ENCODE measurements at regions not wholly inside any gene's neighbourhood (a gene's known extent, or its start where the extent isn't known, plus 50 kb on each side); places are given as distances from the start of the nearest gene placed in this dataset.

GRCh38 chr11:91470656-91471055 is 754.0 kb upstream of the FAT3 start:
- DNase-seq (ENCODE audit: low spot score) = no peak

GRCh38 chr11:91459840-91460239 is 764.8 kb upstream of the FAT3 start:
- DNase-seq (ENCODE audit: low spot score) = no peak

GRCh38 chr11:91446267-91446666 is 778.4 kb upstream of the FAT3 start:
- no peak for DNase-seq (ENCODE audit: low spot score)

DNA sequence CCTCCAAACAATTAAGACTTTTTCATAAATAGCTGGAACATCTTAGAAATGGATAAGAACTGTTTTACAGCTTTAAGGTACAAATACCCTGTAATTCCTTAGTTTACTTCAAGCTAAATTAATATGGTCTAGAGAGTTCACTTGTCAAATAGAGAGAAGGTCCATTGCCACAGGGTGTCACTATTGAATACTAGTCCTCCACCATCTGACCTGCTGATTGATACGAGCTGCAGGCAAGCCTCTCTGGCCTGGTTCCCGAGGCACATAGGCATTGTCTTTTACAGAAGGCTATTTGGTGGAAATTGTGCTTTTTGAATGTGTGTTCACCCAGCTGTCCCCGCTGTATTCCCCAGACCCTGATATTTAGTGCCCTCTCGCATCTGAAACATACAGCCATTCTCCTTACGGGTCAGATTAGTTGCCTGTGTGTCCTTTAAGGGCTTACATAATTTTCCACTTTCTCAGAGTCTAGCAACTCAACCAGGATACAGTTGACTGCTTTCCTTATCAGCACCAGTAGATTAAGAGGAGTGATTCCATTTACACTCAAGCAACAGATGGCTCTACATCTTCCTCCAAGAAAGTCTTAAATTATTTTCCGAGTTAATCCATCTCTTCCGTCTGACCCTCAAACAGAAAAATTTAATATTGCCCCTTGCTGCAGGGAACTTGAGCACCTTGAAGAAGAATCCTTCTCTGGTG is 788.8 kb upstream of the FAT3 start:
- DNase-seq (ENCODE audit: low spot score) = no peak

DNA sequence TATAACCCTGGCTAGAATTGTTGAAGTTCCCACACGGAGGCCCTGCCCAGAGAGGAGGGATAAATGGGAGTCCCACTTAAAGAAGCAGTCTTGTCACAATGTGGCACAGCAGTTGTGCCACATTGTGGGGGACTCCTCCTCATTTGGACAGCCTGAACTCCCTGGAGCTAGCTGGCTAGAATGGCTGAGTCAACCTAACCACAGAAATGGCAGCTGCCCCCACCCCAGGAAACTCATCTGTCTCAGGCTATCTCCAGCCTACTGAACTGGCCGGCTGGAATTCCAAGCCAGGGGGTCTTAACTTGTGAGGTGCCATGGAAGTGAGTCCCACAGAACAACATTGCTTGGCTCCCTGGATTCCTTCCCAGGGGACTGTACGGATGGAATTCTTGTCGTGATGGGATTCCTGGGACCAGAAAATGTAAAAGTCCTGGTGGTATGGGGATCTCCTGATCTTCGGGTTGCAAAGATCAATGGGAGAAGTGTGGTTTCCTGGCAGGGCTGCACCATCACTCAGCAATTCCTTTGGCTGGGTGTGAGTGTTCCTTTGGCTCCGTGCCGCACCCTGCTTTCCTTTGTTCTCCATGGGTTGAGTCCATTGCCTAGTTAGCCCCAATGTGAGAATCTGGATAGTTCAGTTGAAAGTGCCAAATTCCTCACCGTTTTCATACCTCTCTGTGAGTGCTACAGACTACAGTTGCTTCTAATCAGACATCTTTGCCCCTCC is 791.2 kb upstream of the FAT3 start:
- no peak for DNase-seq (ENCODE audit: low spot score)

DNA sequence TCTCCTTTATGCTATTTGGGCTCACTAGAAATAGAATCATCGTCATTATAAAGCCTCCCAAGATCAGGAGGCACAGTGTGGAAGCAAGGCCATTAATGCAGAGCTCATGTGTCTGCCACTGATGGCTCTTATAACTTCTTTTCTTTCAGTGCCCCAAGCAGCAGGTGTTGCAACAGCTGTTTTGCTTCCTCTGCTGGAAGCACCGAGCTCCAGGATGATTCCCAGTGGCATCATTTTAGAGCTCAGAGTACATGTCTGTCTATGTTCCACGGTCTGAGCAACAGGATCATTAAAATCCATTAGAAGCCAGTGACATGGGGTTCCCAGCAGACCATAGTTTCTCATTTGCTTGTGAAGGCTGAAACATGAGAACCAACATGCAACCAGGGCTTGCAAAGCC is 803.0 kb upstream of the FAT3 start:
- no peak for DNase-seq (ENCODE audit: low spot score)

- no peak for DNase-seq (ENCODE audit: low spot score)
Measured at GRCh38 chr11:91407842-91408241, 816.8 kb upstream of the FAT3 start.

DNA sequence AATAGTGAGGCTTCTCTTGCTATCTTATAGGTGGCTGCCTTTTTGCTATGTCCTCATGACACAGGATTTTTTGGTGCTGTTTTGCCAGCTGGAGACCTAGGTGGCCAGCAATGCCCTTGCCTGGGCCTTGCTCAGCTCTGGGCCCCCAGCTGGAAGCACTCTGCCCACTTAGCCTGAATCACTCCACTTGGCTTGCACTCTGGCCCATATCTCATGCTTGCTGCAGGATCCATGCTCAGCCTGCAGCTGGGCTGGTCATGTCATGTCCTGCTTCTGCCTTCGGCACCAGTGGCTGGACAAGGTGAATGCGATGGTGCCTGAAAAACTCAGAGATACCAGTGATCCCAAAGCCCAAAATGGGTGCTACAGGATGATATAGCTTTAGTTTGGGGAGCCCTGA is 818.6 kb upstream of the FAT3 start:
- no peak for DNase-seq (ENCODE audit: low spot score)

- DNase-seq (ENCODE audit: low spot score) = no peak
Measured at GRCh38 chr11:91404344-91404743, 820.3 kb upstream of the FAT3 start.

- no peak for DNase-seq (ENCODE audit: low spot score)
Measured at GRCh38 chr11:91397134-91397468, 827.5 kb upstream of the FAT3 start.

- DNase-seq (ENCODE audit: low spot score) = no peak
Measured at GRCh38 chr11:91396236-91397133, 828.1 kb upstream of the FAT3 start.

DNA sequence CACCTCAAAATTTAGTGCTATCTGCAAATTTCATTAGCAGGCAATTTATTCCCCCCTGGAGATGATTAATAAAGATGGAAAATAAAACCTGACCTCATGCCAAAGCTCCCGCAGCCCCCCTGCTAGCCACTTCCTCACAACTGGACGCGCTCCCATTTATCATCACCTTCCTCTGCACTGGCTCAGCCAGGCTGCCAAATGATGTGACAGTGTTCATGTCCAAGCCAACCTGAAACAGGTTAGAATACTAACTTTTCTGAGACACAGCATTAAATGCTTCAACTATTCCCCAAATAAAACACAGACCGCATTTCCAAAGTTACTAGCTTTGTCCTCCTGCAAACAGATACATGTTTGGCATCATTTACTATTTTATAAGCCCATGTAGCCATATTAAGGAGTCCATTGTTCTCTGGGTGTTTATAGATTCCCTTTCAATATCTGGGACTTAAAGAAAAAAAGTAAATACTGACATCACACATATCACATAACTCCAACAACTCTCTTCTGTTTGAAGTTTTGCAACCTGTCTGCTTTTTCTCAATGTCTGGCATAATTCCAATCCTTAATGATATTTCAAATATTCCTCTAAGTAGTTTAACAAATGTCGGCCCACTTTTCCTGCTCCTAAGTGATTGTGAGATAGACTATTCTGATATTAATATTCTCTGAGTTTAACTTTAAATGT is 829.7 kb upstream of the FAT3 start:
- no peak for DNase-seq (ENCODE audit: low spot score)

DNA sequence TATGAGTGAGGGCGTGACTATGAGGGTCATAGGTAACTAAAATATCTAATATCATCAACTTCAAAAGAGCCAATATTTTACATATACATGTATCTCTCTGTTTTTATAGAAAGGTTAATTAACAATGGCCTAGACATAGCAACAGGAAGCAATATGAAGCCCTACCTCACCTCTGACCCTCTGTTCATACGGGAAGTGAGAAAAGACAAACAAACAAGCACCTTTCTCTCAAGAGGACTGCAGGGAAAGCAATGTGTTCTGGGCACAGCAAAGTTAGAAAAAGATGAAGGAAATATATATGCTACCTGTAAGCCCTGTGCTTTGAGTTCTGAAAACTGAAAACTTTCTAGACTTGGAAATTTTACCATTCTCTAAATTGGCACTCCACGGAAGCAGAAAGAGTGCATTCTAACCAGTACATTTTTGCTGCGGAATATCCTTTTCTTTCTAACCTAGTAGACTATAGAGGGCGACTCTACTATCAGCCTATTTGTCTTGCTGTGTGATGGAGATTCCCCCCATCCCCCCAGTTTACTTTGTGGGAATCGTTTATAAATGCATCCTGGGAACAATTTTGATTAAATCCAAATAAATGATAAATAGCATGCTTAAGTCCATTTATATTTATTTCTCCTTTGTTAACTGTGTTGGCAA is 830.4 kb upstream of the FAT3 start:
- no peak for DNase-seq (ENCODE audit: low spot score)

DNA sequence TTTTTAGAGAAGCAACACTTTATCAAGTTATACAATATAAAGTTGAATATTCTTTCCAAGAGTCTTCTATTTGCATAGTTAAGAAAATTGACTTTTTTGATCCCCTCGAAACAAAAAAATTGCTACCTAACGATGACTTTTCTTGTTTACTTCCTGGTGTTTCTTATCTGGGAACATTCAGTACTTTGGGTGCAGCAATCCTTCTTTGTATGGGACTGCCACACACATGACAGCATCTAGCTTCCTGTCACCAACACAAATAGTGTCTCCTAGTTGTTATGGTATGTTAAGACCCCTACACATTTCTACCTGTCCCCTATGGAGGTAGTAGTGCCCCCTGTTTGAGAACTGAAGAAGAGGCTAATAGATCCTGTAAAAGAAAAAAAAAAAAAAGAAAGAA is 841.7 kb upstream of the FAT3 start:
- no peak for DNase-seq (ENCODE audit: low spot score)

DNA sequence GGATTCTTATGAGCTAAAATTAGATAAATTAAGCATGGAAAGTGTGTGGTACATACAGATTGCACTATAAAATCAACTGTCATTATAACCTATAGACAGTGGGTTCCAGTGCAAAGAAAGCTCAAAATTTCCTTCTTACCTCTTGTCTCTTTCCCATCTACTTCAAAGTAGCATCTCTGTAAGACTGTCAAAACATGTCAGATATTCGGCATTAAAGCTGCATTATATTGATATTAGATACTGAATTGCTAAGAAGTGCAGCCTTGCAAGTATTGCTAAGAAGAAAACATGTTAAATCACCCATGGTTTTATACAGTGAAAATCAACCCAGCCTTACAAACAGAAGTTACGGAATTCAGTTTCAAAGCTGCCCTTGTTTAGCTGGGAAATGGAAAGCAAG is 849.8 kb upstream of the FAT3 start:
- no peak for DNase-seq (ENCODE audit: low spot score)

DNA sequence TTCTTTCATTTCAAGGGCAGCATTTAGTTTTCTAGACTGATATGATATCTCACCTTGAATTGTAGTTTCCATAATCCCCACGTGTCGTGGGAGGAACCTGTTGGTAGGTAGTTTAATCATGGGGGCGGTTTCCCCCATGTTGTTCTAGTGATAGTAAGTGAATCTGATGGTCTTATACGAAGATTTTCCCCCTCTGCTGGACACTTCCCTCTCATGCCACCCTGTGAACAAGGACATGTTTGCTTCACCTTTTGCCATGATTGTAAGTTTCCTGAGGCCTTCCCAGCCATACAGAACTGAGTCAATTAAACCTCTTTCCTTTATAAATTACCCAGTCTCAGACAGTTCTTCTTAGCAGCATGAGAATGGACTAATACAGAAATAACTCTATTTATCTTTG is 851.1 kb upstream of the FAT3 start:
- no peak for DNase-seq (ENCODE audit: low spot score)

DNA sequence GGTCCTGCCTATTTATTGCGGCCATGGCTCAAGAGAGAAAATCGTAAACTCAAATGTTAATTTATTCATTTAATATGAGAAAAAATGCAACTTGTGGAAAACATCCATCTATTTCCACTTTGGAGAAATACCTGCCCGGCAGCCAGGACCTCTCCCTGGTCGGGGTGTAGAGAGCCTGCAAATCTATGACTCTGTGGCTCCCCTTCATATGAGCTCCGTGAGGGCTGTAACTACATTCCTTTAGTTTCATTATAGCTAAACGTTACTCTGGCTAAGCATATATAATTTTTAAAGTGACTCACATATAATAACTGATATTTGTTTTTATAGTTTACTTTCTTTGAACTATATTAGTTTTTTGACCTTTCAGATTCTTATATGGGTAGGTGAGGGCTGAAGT is 857.8 kb upstream of the FAT3 start:
- DNase-seq (ENCODE audit: low spot score) = no peak

GRCh38 chr11:91365986-91366585 is 858.5 kb upstream of the FAT3 start:
- no peak for DNase-seq (ENCODE audit: low spot score)

- DNase-seq (ENCODE audit: low spot score) = no peak
Measured at GRCh38 chr11:91350931-91351330, 873.7 kb upstream of the FAT3 start.

GRCh38 chr11:91326751-91327150 is 897.9 kb upstream of the FAT3 start:
- DNase-seq (ENCODE audit: low spot score) = no peak

- DNase-seq (ENCODE audit: low spot score) = no peak
Measured at GRCh38 chr11:91326280-91326679, 898.3 kb upstream of the FAT3 start.

GRCh38 chr11:91314521-91314920 is 910.1 kb upstream of the FAT3 start:
- DNase-seq (ENCODE audit: low spot score) = no peak
